ENCODE measurements at regions not wholly inside any gene's neighbourhood (a gene's known extent, or its start where the extent isn't known, plus 50 kb on each side); places are given as distances from the start of the nearest gene placed in this dataset.

DNA sequence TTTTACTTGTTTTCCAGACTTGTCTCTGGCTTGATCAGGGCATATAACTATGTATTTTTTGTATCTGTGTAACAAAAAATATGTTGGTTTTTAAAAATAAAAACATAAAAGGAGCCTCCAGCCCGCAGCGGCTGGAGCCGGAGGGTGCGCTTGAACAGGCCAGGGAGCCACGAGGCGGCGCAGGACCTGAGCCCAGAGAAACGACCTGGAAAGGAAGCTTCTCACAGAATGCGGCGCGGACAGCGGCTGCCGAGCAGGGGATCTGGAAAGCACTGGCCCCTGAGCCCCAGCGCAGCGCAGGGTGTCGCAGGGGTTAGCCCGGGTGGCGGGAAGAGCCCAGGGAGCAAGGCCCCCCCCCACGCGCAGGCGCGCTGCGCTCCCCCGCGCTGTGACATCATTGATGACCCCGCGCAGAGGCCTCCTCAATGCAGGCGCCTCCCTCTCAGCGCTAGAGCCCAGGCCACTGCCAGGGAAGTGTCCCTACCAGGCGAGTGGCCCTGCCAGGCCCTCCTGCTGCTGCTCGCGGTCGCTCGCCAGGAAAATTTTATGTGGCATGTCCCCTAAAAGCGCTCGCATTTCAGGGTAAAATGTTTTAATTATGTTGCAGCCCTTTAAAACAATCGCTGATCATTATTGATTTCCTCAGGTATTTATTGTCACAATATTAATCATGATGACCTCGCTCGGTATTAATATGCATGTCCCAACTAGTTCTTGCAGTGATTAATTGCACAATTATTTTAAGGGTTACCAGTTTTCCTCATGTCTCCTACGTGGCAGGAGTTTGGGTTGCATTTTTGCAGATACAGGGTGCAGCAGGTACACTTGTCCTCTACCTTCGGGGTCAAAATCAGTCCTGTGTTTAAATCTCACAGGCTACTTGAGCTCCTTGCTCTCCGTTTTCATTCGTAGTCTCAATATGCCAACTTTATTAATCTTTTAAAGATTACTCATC, 134.2 kb downstream of the USP22 start:
- TF ChIP-seq POLR2A (IDR thresholded peaks at IDR 0.05; ENCODE audit: low read length): peak; percentile 71
- no peak for TF ChIP-seq GATA1 (IDR thresholded peaks at IDR 0.05; ENCODE audit: low read depth, low read length)

Data from erythroblast (primary cell).